Parathyroid adenoma (tissue), 2 donors: ENCODE measurements at regions not wholly inside any gene's neighbourhood (a gene's known extent, or its start where the extent isn't known, plus 50 kb on each side); places are given as distances from the start of the nearest gene placed in this dataset.

ENCODE experiments used
- H2AFZ ChIP-seq: fragments of 300-600 bp; sonication (generic); one replicate; pipeline ENCODE4 v1.7.0; 2017; ENCODE audit warnings: antibody characterized with exemption, mild to moderate bottlenecking
- H3K27ac ChIP-seq: fragments of 300-600 bp; sonication (generic); one replicate; pipeline ENCODE4 v1.7.0; 2017
- H3K27me3 ChIP-seq: fragments of 300-600 bp; sonication (generic); one replicate; pipeline ENCODE4 v1.7.0; 2017; ENCODE audit warnings: low read length; ENCODE audit not compliant: control insufficient read depth, insufficient read depth
- H3K36me3 ChIP-seq: fragments of 300-600 bp; sonication (generic); one replicate; pipeline ENCODE4 v1.7.0; 2017; ENCODE audit warnings: low read length; ENCODE audit not compliant: control insufficient read depth, insufficient read depth
- H3K4me1 ChIP-seq: fragments of 300-600 bp; sonication (generic); one replicate; pipeline ENCODE4 v1.7.0; 2017; ENCODE audit warnings: control low read depth
- H3K4me2 ChIP-seq: fragments of 300-600 bp; sonication (generic); one replicate; pipeline ENCODE4 v1.7.0; 2017; ENCODE audit warnings: low read length
- H3K4me3 ChIP-seq: fragments of 300-600 bp; sonication (generic); one replicate; pipeline ENCODE4 v1.7.0; 2017; ENCODE audit warnings: low read depth, low read length
- H3K79me2 ChIP-seq: fragments of 300-600 bp; sonication (generic); one replicate; pipeline ENCODE4 v1.7.0; 2017; ENCODE audit warnings: control low read depth
- H3K9ac ChIP-seq: fragments of 300-600 bp; sonication (generic); one replicate; pipeline ENCODE4 v1.7.0; 2017; ENCODE audit warnings: mild to moderate bottlenecking
- H3K9me3 ChIP-seq: fragments of 300-600 bp; sonication (generic); one replicate; pipeline ENCODE4 v1.7.0; 2017; ENCODE audit warnings: low read length; ENCODE audit not compliant: control insufficient read depth
- TF ChIP-seq, protein P1 (sequence below): fragments of 300-600 bp; sonication (generic); IDR thresholded peaks from one replicate; pipeline ENCODE4 v1.7.0; 2017; ENCODE audit warnings: antibody characterized with exemption, mild to moderate bottlenecking
- donor health status: primary hyperparathyroidism.

DNA sequence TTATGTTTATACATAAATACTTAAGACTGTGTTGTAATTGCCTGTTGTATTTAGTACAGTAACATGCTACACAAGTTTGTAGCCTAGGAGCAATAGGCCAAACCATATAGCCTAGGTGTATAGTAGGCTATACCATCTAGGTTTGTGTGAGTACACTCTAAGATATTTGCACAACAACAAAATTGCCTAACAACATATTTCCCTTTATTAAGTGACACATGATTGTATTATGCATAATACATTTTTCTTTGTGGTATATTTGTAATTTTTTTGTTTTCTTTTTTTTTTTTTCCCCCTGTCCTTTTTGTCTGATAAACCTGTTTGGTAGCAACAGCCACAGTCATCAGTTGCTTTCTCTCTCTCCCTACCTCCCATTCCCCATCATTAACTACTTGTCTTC lies 945.6 kb downstream of the ZPLD1 start:
- Histone ChIP-seq H3K9me3 (no peaks in the 10 kb centered on the region), H3K27me3 (no peaks in the 10 kb centered on the region), H3K4me1 (no peaks in the 10 kb centered on the region), H3K4me3 (no peak overlapping the region), H3K27ac (no peak overlapping the region), H3K79me2 (no peaks in the 10 kb centered on the region), H3K36me3 (no peaks in the 10 kb centered on the region), H2AFZ (no peak overlapping the region), H3K4me2 (no peak overlapping the region), H3K9ac (no peak overlapping the region)
- TF ChIP-seq, protein P1, sequence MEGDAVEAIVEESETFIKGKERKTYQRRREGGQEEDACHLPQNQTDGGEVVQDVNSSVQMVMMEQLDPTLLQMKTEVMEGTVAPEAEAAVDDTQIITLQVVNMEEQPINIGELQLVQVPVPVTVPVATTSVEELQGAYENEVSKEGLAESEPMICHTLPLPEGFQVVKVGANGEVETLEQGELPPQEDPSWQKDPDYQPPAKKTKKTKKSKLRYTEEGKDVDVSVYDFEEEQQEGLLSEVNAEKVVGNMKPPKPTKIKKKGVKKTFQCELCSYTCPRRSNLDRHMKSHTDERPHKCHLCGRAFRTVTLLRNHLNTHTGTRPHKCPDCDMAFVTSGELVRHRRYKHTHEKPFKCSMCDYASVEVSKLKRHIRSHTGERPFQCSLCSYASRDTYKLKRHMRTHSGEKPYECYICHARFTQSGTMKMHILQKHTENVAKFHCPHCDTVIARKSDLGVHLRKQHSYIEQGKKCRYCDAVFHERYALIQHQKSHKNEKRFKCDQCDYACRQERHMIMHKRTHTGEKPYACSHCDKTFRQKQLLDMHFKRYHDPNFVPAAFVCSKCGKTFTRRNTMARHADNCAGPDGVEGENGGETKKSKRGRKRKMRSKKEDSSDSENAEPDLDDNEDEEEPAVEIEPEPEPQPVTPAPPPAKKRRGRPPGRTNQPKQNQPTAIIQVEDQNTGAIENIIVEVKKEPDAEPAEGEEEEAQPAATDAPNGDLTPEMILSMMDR, result no peak

- H3K4me2 ChIP-seq, result no peak overlapping the region
- H3K9me3 ChIP-seq, result no peaks in the 10 kb centered on the region
- TF ChIP-seq, protein P1, result no peak
- no peak overlapping the region for H3K9ac ChIP-seq
- no peak overlapping the region for H3K4me3 ChIP-seq
- no peak overlapping the region for H2AFZ ChIP-seq
- no peak overlapping the region for H3K27ac ChIP-seq
- no peaks in the 10 kb centered on the region for H3K27me3 ChIP-seq
- no peaks in the 10 kb centered on the region for H3K4me1 ChIP-seq
- H3K36me3 ChIP-seq, result no peaks in the 10 kb centered on the region
- H3K79me2 ChIP-seq, result no peaks in the 10 kb centered on the region
Observed at GRCh38 chr3:103381296-103382079, 946.7 kb downstream of the ZPLD1 start.

- no peaks in the 10 kb centered on the region for H3K4me1 ChIP-seq
- H3K4me2 ChIP-seq, result no peak overlapping the region
- no peak overlapping the region for H3K9ac ChIP-seq
- no peaks in the 10 kb centered on the region for H3K36me3 ChIP-seq
- H3K9me3 ChIP-seq, result no peaks in the 10 kb centered on the region
- TF ChIP-seq, protein P1, result no peak
- no peak overlapping the region for H3K4me3 ChIP-seq
- H3K27me3 ChIP-seq, result no peaks in the 10 kb centered on the region
- no peak overlapping the region for H3K27ac ChIP-seq
- no peak overlapping the region for H2AFZ ChIP-seq
- no peaks in the 10 kb centered on the region for H3K79me2 ChIP-seq
Observed at GRCh38 chr3:103385961-103386656, 951.3 kb downstream of the ZPLD1 start.

- no peaks in the 10 kb centered on the region for H3K9me3 ChIP-seq
- H3K36me3 ChIP-seq, result no peaks in the 10 kb centered on the region
- no peaks in the 10 kb centered on the region for H3K27me3 ChIP-seq
- H3K79me2 ChIP-seq, result no peaks in the 10 kb centered on the region
- H2AFZ ChIP-seq, result no peak overlapping the region
- no peak overlapping the region for H3K4me2 ChIP-seq
- no peak overlapping the region for H3K27ac ChIP-seq
- TF ChIP-seq, protein P1, result no peak
- H3K4me1 ChIP-seq, result no peaks in the 10 kb centered on the region
- H3K9ac ChIP-seq, result no peak overlapping the region
- no peak overlapping the region for H3K4me3 ChIP-seq
Observed at GRCh38 chr3:103388214-103388613, 953.4 kb downstream of the ZPLD1 start.
